AG09309 (cell line): ENCODE measurements at regions not wholly inside any gene's neighbourhood (a gene's known extent, or its start where the extent isn't known, plus 50 kb on each side); places are given as distances from the start of the nearest gene placed in this dataset.

Experiments
- DNase-seq: peaks from one replicate; pipeline ENCODE4 v3.0.0-alpha.2; 2010; ENCODE audit warnings: low read depth
- H3K4me3 ChIP-seq: 2 replicates; pipeline ENCODE4 v1.5.1; 2011; ENCODE audit warnings: mild to moderate bottlenecking, low read depth, low read length, moderate library complexity; ENCODE audit not compliant: control insufficient read depth
- CTCF ChIP-seq: IDR thresholded peaks from 2 replicates; pipeline ENCODE4 v1.5.1; 2011; ENCODE audit warnings: mild to moderate bottlenecking, low read depth, low read length, inconsistent platforms; ENCODE audit not compliant: insufficient read depth, control insufficient read depth; ENCODE audit errors: missing control alignments

DNA sequence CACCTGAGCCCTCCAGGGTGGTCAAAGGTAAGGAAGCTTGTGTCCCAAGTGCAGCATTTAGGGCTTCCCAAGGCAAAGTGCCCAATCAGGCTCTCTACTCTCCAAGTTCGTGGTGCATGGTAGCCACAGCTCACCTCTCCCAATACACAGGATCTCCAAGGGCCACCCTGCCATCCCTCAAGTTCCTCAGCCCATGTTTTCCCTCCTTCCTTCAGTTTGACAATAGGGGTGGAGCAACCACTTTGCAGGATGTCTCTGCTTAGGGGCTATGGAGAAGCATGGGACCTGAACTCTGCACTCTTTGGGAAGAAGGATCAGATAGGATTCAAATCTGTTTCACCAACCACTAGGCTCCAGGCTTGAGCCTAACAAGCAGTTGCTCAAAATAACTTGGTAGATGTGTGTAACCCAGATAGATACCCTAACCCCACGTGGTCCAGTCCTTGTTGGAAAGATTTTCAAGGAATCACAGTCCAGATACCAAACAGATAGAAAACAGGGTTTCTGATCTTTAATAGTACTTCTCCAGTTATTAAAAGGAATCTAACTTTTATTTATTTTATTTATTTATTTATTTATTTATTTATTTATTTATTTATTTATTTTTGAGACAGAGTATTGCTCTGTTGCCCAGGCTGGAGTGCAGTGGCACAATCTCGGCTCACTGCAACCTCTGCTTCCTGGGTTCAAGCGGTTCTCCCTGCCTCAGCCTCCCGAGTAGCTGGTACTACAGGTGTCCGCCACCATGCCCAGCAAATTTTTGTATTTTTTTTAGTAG, 248.1 kb downstream of the CTTN start:
- no peak for DNase-seq
- TF ChIP-seq CTCF: no peak
- H3K4me3 ChIP-seq: no peak overlapping the region

- no peak overlapping the region for H3K4me3 ChIP-seq
- no peak for TF ChIP-seq CTCF
- DNase-seq: no peak
These were observed 249.1 kb downstream of the CTTN start for GRCh38 chr11:70647188-70648166.

DNA sequence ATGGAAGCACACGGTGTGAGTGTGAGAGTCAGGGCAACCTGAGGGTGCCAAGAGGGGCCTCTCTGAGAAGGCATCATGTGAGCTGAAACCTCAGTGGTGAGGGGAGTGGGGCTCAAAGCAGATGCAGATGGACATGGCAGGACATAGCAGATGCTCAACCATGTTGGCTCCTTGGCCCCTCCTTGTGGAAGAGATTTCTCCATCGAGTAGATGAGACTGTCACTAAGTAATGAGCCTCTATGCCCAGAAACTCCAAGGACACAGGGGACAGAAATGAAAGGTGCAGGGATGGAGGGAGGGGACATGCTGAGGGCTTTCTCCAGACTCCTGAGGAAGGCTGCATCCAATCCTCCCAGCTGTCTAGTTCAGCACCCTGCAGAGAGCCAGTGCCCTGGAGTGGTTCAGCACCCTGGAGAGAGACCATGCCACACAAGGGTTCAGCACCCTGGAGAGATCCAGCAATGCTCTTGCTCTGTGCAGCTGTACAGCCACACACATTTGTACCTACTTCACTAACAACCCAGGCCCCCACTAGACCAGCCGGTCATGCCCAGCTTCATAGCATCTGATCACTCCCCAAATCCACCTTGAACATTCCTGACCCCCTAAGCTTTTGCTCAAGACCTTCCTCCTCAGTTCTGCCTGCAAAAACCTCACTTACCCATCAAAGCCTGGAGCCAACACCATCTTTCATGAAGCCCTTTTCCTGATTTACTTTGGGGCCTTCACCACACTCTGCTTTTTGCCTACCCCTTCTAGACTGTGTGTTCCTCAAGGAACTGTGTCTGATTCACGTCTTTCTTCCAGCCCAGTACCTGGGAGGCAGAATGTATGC, 252.0 kb downstream of the CTTN start:
- no peak overlapping the region for H3K4me3 ChIP-seq
- TF ChIP-seq CTCF: no peak
- DNase-seq: peak; percentile 10

- H3K4me3 ChIP-seq: no peak overlapping the region
- no peak for TF ChIP-seq CTCF
- no peak for DNase-seq
These were observed 252.7 kb downstream of the CTTN start for GRCh38 chr11:70651031-70651430.

DNA sequence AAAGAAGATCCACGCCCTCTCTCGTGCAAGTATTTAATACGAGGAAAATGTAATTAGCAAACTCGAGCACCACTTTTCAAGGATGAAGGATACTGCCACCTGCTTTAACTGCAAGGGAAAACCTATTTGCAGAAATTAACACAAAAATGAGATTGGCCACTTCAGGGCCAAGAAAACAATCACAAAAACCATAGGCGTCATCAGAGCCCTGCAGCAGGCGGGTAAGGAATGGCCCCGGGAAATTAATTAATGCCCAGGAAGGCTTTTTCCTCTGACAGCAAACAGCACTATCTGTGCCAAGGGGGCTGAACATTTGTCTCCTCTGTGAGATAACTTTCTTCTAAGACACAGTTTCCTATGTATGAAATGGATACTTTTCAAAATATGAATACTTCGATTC, 255.7 kb downstream of the CTTN start:
- TF ChIP-seq CTCF: no peak
- DNase-seq: no peak
- no peak overlapping the region for H3K4me3 ChIP-seq

- no peak for DNase-seq
- H3K4me3 ChIP-seq: no peak overlapping the region
- TF ChIP-seq CTCF: no peak
These were observed 257.5 kb downstream of the CTTN start for GRCh38 chr11:70655816-70656215.
